Neural progenitor cell (in vitro differentiated cells): ENCODE measurements at regions not wholly inside any gene's neighbourhood (a gene's known extent, or its start where the extent isn't known, plus 50 kb on each side); places are given as distances from the start of the nearest gene placed in this dataset.
"Not testable (repeated sequence)": the region's sequence is repeated elsewhere in the genome, so short reads cannot be mapped to it uniquely, and the experiment has no call there.

Experiments
- EZH2 ChIP-seq: fragments of 200-600 bp; sonication (generic); IDR thresholded peaks from 2 replicates; pipeline ENCODE4 v1.6.1; 2017; ENCODE audit warnings: antibody characterized with exemption, mild to moderate bottlenecking, moderate library complexity
- EZH2phosphoT487 ChIP-seq: fragments of 200-600 bp; sonication (generic); IDR thresholded peaks from 2 replicates; pipeline ENCODE4 v1.6.1; 2017; ENCODE audit warnings: antibody characterized with exemption
- TF ChIP-seq, protein P1 (sequence below): fragments of 200-600 bp; sonication (generic); IDR thresholded peaks from 2 replicates; pipeline ENCODE4 v1.5.1; 2017; ENCODE audit warnings: antibody characterized with exemption, mild to moderate bottlenecking

- TF ChIP-seq, protein P1, sequence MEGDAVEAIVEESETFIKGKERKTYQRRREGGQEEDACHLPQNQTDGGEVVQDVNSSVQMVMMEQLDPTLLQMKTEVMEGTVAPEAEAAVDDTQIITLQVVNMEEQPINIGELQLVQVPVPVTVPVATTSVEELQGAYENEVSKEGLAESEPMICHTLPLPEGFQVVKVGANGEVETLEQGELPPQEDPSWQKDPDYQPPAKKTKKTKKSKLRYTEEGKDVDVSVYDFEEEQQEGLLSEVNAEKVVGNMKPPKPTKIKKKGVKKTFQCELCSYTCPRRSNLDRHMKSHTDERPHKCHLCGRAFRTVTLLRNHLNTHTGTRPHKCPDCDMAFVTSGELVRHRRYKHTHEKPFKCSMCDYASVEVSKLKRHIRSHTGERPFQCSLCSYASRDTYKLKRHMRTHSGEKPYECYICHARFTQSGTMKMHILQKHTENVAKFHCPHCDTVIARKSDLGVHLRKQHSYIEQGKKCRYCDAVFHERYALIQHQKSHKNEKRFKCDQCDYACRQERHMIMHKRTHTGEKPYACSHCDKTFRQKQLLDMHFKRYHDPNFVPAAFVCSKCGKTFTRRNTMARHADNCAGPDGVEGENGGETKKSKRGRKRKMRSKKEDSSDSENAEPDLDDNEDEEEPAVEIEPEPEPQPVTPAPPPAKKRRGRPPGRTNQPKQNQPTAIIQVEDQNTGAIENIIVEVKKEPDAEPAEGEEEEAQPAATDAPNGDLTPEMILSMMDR: not testable (repeated sequence)
- not testable (repeated sequence) for TF ChIP-seq EZH2, EZH2phosphoT487
These were observed 1654.1 kb downstream of the STIM2 start for GRCh38 chr4:28514766-28515165.
